ENCODE measurements at regions not wholly inside any gene's neighbourhood (a gene's known extent, or its start where the extent isn't known, plus 50 kb on each side); places are given as distances from the start of the nearest gene placed in this dataset.
"Not testable (repeated sequence)": the region's sequence is repeated elsewhere in the genome, so short reads cannot be mapped to it uniquely, and the experiment has no call there.

DNA sequence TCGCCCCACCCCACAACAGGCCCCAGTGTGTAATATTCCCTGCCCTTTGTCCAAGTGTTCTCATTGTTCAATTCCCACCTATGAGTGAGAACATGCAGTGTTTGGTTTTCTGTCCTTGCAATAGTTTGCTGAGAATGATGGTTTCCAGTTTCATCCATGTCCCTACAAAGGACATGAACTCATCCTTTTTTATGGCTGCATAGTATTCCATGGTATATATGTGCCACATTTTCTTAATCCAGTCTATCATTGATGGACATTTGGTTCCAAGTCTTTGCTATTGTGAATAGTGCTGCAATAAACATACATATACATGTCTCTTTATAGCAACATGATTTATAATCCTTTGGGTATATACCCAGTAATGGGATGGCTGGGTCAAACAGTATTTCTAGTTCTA, 132.7 kb downstream of the SNX10 start:
- intact Hi-C loops (cut with DNase I): not testable (repeated sequence)
- WGBS, 3 donors: 93 to 100% (median 98%) methylated on average over 1 of the region's 1 CpG

GRCh38 chr7:26425655-26426054, 134.0 kb downstream of the SNX10 start:
- H3K36me3 ChIP-seq: no peaks in the 10 kb centered on the region
- H3K4me3 ChIP-seq: no peak overlapping the region
- TF ChIP-seq, protein P1, sequence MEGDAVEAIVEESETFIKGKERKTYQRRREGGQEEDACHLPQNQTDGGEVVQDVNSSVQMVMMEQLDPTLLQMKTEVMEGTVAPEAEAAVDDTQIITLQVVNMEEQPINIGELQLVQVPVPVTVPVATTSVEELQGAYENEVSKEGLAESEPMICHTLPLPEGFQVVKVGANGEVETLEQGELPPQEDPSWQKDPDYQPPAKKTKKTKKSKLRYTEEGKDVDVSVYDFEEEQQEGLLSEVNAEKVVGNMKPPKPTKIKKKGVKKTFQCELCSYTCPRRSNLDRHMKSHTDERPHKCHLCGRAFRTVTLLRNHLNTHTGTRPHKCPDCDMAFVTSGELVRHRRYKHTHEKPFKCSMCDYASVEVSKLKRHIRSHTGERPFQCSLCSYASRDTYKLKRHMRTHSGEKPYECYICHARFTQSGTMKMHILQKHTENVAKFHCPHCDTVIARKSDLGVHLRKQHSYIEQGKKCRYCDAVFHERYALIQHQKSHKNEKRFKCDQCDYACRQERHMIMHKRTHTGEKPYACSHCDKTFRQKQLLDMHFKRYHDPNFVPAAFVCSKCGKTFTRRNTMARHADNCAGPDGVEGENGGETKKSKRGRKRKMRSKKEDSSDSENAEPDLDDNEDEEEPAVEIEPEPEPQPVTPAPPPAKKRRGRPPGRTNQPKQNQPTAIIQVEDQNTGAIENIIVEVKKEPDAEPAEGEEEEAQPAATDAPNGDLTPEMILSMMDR (IDR thresholded peaks at IDR 0.05): no peak
- no peak for TF ChIP-seq EP300 (IDR thresholded peaks at IDR 0.05)
- no peak for TF ChIP-seq POLR2A (IDR thresholded peaks at IDR 0.05)
- H3K4me1 ChIP-seq (ENCODE audit: insufficient read depth): no peaks in the 10 kb centered on the region
- 65 to 84% (median 74%) methylated on average over 1 of the region's 1 CpG for WGBS, 3 donors
- no peak for DNase-seq
- intact Hi-C loops (cut with DNase I): no loop called here
- no peaks in the 10 kb centered on the region for H3K9me3 ChIP-seq
- no peaks in the 10 kb centered on the region for H3K27me3 ChIP-seq
- H3K27ac ChIP-seq: no peak overlapping the region

More for the DNA sequence above, 132.7 kb downstream of the SNX10 start:
- H3K36me3 ChIP-seq; H3K9me3 ChIP-seq; H3K27me3 ChIP-seq; H3K4me1 ChIP-seq (ENCODE audit: insufficient read depth); H3K4me3 ChIP-seq; H3K27ac ChIP-seq; DNase-seq: not testable (repeated sequence)

DNA sequence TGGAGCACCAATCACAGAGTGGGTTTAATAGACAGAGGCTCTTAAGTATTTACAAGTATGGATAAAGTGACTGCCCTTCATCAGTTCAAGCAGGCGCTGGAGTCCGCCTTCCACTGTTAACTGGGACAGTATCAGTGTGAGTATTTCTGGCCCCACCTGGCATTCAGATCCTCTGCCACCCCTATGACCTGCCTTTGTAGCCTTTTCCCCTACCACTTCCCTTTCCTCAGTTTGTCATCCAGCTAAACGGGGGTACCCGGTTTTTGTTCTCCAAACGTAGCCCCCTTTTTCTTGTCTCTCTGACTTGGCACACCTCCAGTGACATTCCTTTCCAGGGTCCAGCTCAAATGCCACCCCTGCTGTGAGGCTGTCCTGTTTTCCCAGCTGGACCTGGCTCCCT, 134.4 kb downstream of the SNX10 start:
- WGBS, 3 donors: 66 to 76% (median 73%) methylated on average over 5 of the region's 5 CpGs
- no peaks in the 10 kb centered on the region for H3K36me3 ChIP-seq
- H3K27me3 ChIP-seq: no peaks in the 10 kb centered on the region
- H3K9me3 ChIP-seq: no peaks in the 10 kb centered on the region
- H3K4me1 ChIP-seq (ENCODE audit: insufficient read depth): no peaks in the 10 kb centered on the region
- DNase-seq: no peak
- H3K4me3 ChIP-seq: no peak overlapping the region
- TF ChIP-seq, protein P1 (IDR thresholded peaks at IDR 0.05): no peak
- TF ChIP-seq EP300 (IDR thresholded peaks at IDR 0.05) (no peak), POLR2A (IDR thresholded peaks at IDR 0.05) (no peak)
- intact Hi-C loops (cut with DNase I): no loop called here
- no peak overlapping the region for H3K27ac ChIP-seq

DNA sequence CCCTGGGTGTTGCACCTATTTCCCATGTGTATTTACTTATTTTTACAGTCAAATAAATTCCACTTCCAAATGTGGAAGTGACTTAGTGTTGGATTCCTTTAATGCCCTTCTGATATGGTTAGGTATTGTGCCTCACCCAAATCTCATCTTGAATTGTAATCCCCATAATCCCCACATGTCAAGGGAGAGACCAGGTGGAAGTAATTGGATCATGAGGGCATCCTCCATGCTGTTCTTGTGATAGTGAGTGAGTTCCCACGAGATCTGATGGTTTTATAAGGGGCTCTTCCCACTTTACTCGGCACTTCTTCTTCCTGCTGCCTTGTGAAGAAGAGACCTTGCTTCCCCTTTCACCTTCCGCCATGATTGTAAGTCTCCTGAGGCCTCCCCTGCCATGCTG, 136.9 kb downstream of the SNX10 start:
- Histone ChIP-seq H3K27ac (no peak overlapping the region), H3K4me1 (ENCODE audit: insufficient read depth) (no peaks in the 10 kb centered on the region), H3K27me3 (no peaks in the 10 kb centered on the region), H3K36me3 (no peaks in the 10 kb centered on the region), H3K9me3 (no peaks in the 10 kb centered on the region), H3K4me3 (no peak overlapping the region)
- TF ChIP-seq EP300 (IDR thresholded peaks at IDR 0.05) (no peak), POLR2A (IDR thresholded peaks at IDR 0.05) (no peak)
- TF ChIP-seq, protein P1 (IDR thresholded peaks at IDR 0.05): no peak
- intact Hi-C loops (cut with DNase I): no loop called here
- 75 to 85% (median 85%) methylated on average over 3 of the region's 3 CpGs for WGBS, 3 donors
- DNase-seq: no peak

GRCh38 chr7:26429168-26429567, 137.5 kb downstream of the SNX10 start:
- intact Hi-C loops (cut with DNase I): no loop called here
- no peaks in the 10 kb centered on the region for H3K9me3 ChIP-seq
- 85 to 92% (median 86%) methylated on average over 5 of the region's 5 CpGs for WGBS, 3 donors

More at GRCh38 chr7:26429168-26429567, 137.5 kb downstream of the SNX10 start:
- no peak for DNase-seq
- H3K4me1 ChIP-seq (ENCODE audit: insufficient read depth): no peaks in the 10 kb centered on the region
- TF ChIP-seq POLR2A (IDR thresholded peaks at IDR 0.05): no peak
- TF ChIP-seq EP300 (IDR thresholded peaks at IDR 0.05): no peak
- TF ChIP-seq, protein P1 (IDR thresholded peaks at IDR 0.05): no peak
- H3K27me3 ChIP-seq: no peaks in the 10 kb centered on the region
- H3K27ac ChIP-seq: no peak overlapping the region
- no peak overlapping the region for H3K4me3 ChIP-seq
- no peaks in the 10 kb centered on the region for H3K36me3 ChIP-seq
